HG03460 (cell line): ENCODE measurements at regions not wholly inside any gene's neighbourhood (a gene's known extent, or its start where the extent isn't known, plus 50 kb on each side); places are given as distances from the start of the nearest gene placed in this dataset.

Experiments
- ATAC-seq: cut with Tn5 transposase; IDR thresholded peaks from one replicate; pipeline ENCODE4 v1.9.1; 2021; ENCODE audit not compliant: unreplicated experiment

DNA sequence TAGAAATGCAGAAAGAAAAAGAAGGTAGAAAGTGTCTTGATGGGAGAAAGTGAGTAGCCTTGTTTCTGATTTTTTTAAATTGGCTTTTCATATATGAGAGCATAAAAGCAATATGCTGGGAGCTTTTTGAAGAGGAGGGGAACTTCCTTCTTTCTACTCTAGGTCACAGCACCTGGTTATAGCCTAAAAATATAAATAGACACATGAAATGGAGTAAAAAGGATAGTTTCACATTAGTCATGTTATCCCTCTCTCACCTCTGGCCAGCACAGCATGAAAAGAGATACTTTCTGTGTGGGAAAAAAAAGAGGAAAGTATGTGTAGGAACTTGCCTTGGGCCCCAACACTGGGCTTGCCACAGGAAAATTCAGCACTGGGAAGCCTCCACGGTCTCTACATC, 292.2 kb upstream of the ZWINT start:
- ATAC-seq = no peak

GRCh38 chr10:56646329-56647111, 285.5 kb upstream of the ZWINT start:
- ATAC-seq = no peak

DNA sequence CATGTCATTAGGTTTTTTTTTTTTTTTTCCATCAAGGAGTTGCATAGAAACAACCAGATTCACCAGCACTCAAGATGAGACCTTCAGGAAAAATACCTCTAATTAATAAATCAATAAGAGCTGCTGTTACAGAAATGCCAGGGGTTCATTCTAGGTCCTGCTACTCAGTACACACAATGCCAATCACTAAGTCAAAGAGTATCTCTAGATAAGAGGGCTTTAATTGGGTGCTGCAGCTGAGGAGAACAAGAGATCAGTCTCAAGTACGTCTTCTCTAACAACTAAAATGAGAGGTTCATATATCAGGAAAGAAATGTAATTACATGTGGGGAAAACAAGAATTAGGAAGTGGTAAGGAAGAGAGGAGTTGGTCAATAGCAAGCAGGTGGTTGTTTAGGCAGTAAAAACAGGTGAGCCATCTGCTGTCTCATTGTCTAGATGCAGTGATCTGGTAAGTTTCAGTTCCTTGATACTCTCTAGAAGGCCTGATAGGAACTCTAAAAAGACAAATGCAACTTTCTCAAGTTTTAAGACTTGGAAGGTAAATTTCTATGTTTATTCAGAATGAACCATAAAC, 272.9 kb upstream of the ZWINT start:
- peak; percentile 100 for ATAC-seq

GRCh38 chr10:56632537-56632936, 271.5 kb upstream of the ZWINT start:
- ATAC-seq = peak; percentile 32

DNA sequence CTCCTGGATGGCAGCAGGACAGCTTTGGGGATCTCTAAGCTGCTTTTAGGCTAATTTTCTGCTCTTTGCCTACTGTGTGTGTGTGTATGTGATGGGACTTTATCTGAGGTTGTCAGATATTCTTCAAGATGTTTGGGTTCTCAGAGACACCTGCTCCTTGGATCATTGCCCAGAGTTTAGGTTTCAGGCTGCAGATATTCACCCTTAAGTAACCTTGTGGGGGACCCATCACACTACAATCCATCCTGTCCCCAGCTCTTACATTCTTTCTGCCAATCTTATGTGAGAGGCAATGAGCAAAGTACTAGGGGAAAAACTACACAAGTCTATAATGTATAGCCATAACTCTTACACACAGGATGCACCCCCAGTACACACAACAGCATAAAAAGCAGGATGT, 263.0 kb upstream of the ZWINT start:
- peak; percentile 76 for ATAC-seq

GRCh38 chr10:56623064-56623463, 262.0 kb upstream of the ZWINT start:
- peak; percentile 34 for ATAC-seq

DNA sequence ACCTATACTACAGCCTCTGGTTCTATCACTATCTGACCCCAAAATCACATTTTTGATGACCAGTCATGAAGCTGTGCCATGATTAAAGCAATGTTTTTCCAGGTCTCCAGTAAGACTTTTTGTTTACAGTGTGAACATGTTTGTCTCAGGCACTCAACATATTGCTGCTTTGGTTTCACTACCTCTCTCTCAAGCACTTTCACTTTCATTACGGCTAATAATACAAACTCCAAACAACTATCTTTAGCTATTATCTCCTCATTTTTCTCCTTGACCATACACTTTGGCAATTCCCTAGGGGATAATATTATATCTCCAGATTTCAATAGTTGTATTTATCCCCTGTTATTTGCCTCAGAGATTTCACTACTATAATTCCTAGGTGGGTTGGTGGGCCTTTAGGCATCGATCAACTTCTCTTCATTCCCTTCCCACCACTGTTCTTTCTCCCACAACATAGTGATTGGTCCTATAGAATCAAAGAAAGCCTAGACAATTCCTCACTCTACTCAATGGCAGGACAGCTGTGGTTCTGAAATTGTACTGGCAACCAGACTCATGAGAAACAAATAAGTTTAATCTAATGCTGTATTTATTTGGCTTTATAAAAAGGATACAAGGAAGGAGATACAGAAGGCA, 261.4 kb upstream of the ZWINT start:
- peak; percentile 71 for ATAC-seq

GRCh38 chr10:56606202-56606601, 245.1 kb upstream of the ZWINT start:
- no peak for ATAC-seq

DNA sequence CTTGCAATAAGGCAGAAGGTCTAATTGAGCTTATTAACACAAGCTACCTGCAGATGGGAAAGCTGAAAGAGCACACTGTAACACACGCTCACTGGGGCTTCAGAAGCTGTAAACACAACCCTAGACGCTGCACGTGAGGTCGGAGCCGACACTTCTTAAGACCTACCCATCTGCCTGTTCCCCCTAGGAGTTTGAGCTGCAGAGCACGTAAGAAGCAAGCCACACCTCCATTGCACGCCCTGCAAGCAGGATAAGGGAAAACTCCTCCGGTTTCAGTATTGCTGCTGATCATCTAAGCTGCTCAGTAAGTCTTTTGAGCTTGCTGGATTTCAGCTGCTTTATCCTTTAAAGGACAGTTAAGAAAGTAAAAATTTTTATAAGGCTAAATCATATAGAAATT, 244.0 kb upstream of the ZWINT start:
- ATAC-seq = no peak

DNA sequence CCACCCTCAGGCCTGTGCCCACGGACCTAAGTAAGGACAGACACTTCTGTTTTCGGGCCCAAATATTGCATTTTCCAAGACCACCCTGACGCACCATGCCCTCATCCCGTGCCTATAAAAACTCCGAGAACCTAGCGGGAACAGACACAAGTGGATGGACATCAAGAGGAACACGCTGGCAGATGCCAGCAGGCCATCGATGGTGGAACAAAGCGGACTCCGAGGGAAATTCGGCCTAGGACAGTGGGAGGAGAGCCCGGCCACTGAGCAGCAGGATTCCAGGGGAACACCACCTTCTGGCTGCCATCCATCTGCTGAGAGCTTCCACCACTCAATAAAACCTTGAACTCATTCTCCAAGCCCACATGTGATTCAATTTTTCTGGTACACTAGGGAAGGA, 243.6 kb upstream of the ZWINT start:
- ATAC-seq = no peak

DNA sequence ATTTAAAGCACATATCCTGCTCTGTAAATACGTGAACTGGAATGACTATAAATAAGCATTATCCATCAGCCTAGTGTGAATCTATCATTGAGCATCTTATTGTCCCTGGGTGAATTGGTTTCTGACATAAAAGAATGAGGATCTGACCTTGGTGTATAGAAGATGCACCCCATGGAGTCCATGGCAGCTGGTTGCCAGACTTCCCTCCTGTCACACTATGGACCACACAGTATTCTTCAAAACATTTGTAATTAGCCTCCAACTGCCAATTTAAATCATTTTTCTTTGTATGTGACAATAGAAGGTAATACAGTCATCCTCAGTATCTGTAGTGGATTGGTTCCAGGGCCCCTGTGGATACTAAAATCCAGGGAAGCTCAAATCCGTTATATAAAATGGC, 238.1 kb upstream of the ZWINT start:
- ATAC-seq = no peak

DNA sequence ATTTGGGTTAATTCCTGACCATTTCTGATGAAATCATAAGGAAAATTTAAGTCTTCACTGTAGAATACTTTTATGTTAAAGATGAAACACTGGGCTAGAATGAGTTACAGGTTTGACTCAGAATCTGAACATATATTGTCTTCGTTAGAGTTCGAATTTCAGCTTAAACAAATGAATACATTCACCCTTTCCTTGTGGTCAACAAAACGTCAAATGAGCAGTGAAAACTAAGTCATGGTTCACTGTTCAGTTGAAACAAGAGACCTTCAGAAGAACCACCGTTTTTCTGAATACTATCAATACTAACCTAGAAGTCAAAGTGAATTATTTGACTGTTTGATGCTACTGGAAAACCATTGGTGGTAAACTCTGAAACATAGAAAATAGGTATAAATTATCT, 235.2 kb upstream of the ZWINT start:
- no peak for ATAC-seq

DNA sequence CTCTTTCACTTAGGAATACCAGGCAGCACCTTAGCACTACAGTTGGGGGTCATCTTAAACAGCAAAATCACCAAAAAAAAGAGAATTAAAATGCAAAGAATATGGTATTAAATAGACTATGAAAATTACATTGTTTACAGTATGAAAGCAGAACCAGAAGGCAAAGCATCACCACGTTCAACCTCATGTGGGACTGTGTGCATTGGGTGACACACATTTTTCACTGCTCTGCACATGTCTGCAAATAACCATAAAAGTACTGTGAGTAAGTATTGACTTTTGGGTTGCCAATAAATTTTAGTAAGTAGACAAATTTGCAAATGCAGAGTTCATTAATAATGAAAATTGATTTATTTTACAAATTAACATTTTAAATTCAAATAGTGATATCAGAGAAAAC, 232.1 kb upstream of the ZWINT start:
- ATAC-seq = no peak

- no peak for ATAC-seq
Measured at GRCh38 chr10:56586461-56586891, 225.4 kb upstream of the ZWINT start.

DNA sequence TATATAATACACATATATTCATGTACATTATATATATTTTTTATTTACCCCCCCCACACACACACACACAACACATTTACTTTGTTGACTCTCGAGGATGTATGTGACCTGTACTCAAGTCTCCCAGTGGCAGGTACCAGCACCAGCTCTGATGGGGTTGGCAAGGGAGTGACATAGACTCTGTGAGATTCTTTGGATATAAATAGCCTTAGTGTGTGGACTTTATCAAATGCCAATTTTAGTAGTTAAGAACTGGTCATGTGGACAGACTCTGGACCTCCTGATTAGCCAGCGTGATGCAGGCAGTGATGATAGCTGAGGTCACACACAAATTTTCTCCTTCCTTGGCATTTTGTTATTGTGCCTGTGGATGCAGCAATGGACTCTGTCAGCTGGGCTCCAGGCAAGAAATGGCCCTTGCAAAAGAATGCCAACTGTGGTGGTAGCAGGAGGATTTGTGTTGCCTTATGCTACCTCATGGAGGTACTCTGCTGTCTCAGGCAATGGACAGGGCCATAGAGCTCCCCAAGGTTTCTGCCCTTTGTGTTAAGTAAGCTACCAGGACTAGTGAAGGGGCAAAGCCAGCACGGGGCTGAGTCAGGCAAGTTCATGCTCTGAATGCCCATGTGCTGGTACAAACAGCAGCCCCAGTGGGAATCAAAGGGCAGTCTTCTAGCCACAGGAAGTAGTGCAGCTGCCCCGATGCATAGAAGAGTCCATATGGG, 224.6 kb upstream of the ZWINT start:
- no peak for ATAC-seq

DNA sequence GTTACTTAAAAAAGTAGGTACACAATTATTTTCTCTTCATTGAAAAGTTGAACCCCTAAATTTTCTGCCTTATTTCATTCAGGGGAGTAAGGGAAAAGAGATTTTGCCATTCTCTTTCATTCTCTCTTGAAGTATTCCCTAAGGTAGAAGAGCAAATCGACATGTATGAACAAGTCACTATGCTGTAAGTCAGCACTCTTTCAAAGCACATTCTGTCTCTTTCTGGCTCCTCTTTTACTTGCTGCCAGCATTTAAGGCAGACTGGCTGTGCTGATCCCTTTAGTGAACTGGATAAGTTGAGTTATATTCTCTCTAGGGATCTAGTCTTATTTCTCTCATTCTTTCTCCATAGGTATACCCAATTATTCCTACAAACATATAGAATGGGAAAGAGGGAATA, 222.3 kb upstream of the ZWINT start:
- ATAC-seq = no peak

GRCh38 chr10:56567580-56567979, 206.5 kb upstream of the ZWINT start:
- ATAC-seq = no peak

DNA sequence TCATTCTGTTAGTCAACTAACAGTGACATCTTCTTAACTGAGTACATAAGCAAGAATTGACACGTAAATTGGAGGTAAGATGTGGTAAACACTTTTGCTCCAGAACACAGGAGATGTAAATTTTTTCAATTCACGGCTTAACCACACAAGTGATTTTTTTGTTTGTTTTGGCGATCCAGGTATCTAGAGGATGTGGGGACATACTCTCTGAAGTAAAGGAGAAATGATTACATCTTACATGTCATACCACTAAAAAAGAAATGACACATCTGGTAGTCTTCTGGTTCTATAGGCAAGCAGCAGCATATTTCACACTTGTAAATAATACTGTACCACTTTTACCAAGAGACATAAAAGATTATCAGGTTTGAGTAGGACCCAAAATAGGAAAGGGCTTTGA, 200.3 kb upstream of the ZWINT start:
- no peak for ATAC-seq

DNA sequence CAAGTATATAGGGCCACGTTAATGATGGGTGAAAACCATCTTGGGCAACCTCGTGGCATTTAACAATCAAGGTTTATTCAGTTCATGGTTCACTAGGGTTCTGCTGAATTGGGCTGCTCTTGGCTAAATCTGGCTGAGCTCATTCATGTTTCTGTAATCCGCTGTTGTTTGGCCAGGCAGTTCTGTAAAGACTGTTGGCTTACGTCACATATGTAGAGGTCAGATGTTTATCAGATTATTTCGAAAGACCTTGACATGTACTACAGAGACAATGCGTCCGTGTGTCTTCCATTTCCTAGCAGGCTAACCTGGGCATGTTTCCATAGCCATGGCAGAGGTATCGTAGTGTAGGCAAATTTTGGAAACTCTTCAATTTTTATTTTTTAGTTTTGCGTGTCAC, 190.0 kb upstream of the ZWINT start:
- no peak for ATAC-seq

DNA sequence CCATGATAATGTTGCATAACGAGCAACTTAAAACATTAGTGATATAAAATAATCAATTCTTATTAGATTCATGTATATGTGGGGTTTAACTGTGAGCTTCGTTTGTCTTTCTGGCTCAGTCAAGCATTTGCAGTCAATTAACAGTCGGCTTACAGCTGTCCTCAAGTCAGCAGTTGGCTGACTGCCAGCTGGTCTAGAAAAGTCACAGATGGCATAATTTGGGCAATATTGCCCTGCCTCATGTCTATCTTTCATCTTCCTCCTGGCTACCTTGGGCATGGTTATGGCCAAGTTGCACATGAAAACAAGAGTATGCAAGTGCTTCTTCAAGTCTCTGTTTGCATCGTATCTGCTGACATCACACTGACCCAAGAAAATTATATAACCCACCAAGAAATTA, 186.1 kb upstream of the ZWINT start:
- no peak for ATAC-seq

DNA sequence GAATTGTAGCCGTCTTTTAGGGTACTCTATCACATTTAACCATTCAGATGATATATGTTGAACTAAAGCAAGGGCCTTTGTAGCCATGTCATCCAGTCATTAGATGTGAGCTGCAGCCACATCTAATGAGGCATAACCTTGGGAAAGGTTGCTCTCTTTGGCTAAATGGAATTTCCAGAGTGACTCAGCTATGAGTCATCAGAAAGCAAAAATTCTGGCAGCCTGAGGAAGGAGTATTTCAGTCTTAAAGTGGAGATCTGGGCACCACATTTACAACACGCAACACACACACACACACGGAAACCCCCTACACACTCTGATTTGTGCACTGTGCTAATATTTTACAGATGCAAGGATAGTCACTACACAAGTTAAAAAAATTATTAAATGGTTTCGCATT, 176.9 kb upstream of the ZWINT start:
- ATAC-seq = no peak

GRCh38 chr10:56522166-56522565, 161.1 kb upstream of the ZWINT start:
- ATAC-seq = no peak
